HG03378 (cell line): ENCODE measurements at regions not wholly inside any gene's neighbourhood (a gene's known extent, or its start where the extent isn't known, plus 50 kb on each side); places are given as distances from the start of the nearest gene placed in this dataset.

Experiments
- ATAC-seq: cut with Tn5 transposase; IDR thresholded peaks from one replicate; pipeline ENCODE4 v1.9.1; 2021; ENCODE audit warnings: mild to moderate bottlenecking, moderate library complexity; ENCODE audit not compliant: unreplicated experiment

DNA sequence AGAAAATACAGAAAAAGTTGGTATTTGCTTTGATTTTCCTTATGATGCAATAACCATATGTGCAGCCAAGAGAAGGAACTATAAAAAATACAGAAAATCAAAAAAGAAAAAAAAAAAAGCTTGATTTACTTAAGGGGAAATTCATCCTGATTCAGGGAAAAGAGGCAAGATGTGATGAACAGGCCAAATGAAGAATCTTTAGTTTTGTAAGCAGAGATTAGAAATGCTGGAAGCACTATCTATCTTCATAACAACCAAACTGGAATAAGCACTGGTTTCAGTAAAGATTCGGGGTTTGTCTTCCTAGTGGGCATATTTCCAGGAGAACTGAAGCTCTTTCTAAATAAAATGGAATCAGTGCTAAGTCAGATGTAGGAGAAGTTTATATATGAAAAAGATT lies 82.9 kb upstream of the KCNIP4 start:
- ATAC-seq = no peak

DNA sequence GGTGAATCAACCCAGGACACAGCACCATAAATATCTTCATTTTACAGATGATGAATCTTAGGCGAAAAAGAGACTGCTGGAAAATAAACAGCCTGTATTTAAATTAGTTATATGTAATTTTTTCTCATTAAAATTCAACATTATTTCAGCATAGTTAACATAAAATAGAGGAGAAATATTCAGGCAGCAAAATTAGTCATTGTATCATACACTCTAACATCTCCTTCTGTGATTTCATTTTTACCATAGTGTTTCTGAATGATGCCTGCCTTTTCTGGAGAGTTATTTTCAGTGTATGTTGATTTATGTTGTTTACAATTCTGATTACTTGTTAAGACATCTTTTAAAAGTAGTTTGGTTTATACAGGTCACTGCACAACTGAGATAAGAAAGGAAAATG lies 82.3 kb upstream of the KCNIP4 start:
- no peak for ATAC-seq

- no peak for ATAC-seq
Measured at GRCh38 chr4:22030307-22030706, 81.7 kb upstream of the KCNIP4 start.

DNA sequence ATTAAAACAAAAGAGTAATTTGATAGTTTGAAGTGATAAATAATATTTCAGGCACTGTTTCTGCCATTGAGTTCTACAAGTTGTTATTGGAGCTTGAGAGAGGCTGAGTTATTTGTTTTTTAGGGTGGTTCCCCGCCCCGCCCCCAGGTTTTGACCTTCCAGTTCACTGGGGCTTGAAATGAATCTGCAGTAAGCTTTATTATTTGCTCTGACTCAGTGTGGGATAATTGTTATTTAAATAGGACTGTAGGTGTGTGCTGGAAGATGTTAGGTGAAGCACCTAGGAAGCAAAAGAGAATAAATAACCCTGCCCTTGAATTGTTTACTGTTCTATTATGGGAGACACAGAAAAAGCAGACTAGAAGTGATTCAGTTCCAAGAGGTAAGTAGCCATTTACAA lies 81.2 kb upstream of the KCNIP4 start:
- no peak for ATAC-seq

DNA sequence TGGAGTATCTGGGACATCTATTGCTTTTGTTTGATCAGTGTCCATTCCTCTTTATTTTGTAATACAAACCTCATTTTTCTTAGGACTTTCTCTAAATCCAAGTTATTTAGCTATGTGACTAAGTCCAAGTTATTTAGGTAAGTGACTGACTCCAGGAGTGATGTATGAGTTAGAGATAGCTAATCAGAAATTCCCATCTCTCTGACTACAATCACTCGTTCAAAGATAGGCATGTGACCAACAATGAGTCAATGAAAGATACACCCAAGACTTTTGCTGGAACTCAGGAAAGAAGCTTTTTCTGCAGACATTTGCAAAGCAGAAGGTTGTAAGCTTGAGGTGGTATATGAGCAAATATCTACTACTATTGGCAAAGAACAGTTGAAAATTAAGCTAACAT lies 72.5 kb upstream of the KCNIP4 start:
- ATAC-seq = no peak

GRCh38 chr4:22020129-22020528 lies 71.6 kb upstream of the KCNIP4 start:
- ATAC-seq = no peak

DNA sequence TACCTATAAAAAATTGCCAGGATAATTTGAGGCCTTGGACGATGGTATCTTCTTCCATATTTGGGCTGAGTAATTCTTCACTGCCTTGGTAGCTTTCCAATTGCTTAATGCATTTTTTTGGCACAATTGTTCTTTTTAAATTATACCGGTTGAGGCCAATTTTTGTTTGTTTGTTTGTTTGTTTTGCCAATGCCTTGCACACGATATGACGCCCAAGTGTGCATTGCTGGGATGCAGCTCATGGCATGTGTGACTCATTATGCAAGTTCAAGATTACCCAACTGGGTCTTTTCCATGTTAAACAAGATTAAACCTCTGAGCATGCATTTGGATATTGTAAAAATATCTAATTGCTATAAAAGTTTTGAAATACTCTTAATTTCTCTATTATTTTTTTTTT lies 71.1 kb upstream of the KCNIP4 start:
- ATAC-seq = no peak

DNA sequence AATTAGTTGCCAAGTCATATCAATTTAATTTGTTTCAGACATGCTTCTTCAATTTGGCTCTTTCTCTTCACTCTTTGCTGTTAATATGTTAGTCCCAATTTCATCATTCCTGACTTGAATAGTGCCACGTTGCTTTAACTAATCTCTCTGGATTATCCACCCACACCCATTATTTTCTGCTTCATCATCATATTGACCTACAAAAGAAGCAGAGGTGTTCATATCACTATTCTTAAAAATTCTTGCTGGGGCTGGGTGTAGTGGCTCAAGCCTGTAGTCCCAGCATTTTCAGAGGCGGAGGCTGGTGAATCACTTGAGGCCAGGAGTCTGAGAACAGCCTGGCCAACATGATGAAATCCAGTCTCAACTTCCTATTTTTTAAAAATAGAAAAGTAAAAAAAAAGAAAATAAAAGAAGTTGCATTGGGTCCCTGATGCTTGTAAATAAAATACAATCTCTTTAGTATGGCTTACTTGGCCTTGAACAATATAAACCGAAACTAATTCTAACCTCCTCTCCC lies 65.7 kb upstream of the KCNIP4 start:
- no peak for ATAC-seq

GRCh38 chr4:22003878-22004277 lies 55.3 kb upstream of the KCNIP4 start:
- no peak for ATAC-seq
